ENCODE measurements at regions not wholly inside any gene's neighbourhood (a gene's known extent, or its start where the extent isn't known, plus 50 kb on each side); places are given as distances from the start of the nearest gene placed in this dataset.
"Not testable (repeated sequence)": the region's sequence is repeated elsewhere in the genome, so short reads cannot be mapped to it uniquely, and the experiment has no call there.

DNA sequence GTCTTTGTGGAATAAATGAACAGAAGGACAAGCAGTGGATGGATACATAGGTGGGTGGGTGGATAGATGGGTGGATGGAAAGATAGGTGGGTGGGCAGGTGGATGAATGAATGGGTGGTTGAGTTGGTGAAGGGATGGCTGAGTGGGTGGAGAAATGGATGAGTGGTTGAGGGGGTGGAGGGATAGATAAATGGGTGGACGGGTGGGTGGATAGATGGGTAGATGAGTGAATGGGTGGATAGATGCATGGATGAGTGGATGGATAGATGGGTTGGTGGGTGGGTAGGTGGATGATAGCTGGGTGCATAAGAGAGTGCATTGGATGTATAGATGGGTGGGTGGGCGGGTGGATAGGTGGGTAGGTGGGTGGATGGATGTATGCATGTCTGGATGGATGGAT, 63.5 kb downstream of the UNC93B1 start:
- in situ Hi-C loops (cut with MboI; ENCODE audit: low sequenced_read_pairs) = not testable (repeated sequence)

DNA sequence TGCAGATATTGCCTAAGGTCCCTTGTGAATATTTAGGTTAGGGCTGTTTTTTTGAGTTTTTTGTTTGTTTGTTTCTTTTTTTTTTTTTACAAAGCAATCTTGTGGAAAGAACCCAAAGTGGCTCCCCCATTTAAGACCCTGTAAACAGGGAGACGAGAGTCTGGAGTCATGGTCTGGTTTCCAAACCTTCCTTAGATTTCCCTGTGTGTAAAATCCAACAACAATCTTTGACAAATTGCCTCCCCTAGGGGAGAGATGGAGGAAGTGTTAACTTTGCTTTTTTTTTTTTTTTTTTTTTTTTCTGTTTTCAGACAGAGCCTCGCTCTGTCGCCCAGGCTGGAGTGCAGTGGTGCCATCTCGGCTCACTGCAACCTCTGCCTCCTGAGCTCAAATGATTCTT, 64.9 kb downstream of the UNC93B1 start:
- in situ Hi-C loops (cut with MboI; ENCODE audit: low sequenced_read_pairs) = not testable (repeated sequence)

DNA sequence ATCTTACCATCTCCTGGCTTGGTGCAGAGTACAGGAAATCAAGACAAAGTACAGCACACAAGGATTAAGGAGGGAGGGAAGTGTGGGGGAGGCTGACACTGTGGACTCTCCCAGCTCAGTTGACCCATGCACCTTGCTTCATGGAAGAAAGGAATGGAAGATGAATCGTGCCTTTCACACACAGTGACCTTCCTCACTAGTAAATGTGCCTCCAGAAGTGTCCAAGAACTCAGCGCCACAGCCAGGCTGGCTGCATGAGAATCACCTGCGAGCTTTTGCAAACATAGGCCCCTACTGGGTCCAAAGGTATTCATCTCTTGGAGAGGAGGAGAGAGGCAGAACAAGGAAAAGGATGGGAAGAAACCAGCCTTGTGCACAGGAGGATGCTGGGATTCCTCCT, 65.5 kb downstream of the UNC93B1 start:
- in situ Hi-C loops (cut with MboI; ENCODE audit: low sequenced_read_pairs) = not testable (repeated sequence)

DNA sequence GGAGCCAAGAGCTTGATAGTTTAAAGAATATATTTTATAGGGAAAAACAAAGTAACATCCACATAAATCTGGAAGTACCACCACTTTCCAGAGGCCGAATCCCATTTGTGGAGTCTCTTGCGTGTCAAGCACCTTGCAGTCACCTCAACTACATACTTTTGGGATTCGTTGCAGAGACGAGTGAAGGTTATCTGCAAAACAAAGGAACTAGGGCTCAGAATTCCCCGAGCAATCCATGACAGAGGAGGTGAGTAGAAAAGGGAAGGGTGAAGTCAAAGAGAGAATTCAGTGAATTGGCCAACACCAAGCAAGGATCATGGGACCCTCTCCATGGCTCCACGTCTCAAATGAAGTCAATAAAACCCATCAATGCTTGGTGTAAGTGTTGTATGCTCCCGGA, 80.3 kb downstream of the UNC93B1 start:
- in situ Hi-C loops (cut with MboI; ENCODE audit: low sequenced_read_pairs) = not testable (repeated sequence)

DNA sequence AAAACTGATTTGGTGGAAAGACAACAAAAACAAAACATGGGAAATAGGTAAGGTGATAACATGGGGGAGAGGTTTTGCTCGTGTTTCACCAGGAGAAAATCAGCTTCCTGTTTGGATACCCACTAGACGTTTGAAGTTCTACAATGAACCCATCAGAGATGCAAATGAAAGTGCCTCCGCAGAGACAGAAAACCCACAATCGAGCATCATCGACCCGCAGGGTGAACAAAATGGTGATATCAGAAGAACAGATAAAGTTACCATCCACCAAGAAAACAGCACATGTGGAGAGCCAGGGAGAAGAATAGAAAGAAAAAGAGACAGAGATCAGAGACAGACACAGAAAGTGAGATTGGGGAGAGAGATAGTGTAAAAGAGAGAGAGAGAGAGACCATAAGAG, 83.4 kb downstream of the UNC93B1 start:
- in situ Hi-C loops (cut with MboI; ENCODE audit: low sequenced_read_pairs) = not testable (repeated sequence)

DNA sequence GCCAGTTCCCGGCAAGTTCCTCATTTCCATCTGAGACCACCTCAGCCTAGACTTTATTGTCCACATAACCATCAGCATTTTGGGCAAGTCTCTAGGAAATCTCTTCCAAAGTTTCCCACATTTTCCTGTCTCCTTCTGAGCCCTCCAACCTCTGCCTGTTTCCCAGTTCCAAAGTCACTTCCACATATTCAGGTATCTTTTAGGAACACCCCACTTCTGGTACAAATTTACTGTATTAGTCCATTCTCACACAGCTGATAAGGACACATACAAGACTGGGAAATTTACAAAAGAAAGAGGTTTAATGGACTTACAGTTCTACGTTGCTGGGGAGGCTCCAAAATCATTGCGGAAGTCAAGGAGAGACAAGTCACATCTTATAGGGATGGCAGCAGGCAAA, 91.7 kb downstream of the UNC93B1 start:
- in situ Hi-C loops (cut with MboI; ENCODE audit: low sequenced_read_pairs) = not testable (repeated sequence)

DNA sequence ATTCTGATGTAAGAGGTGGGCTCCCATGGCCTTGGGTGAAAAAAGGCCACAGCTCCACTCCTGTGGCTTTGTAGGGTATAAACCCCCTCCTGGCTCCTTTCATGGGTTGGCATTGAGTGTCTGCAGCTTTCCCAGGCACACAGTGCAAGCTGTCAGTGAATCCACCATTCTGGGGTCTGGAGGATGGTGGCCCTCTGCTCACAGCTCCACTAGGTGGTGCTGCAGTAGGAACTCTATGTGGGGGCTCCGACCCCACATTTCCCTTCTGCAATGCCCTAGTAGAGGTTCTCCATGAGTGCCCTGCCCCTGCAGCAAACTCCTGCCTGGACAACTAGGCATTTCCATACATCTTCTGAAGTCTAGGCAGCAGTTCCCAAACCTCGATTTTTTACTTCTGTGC, 92.7 kb downstream of the UNC93B1 start:
- in situ Hi-C loops (cut with MboI; ENCODE audit: low sequenced_read_pairs) = not testable (repeated sequence)

DNA sequence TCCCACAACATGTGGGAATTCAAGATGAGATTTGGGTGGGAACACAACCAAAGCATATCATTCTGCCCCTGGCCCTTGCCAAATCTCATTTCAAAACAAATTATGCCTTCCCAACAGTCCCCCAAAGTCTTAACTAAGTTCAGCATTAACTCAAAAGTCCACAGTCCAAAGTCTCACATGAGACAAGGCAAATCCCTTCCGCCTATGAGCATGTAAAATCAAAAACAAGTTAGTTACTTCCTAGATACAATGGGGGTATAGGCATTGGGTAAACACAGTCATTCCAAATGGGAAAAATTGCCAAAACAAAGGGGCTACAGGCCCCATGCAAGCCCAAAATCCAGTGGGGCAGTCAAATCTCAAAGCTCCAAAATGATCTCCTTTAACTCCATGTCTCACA, 93.1 kb downstream of the UNC93B1 start:
- in situ Hi-C loops (cut with MboI; ENCODE audit: low sequenced_read_pairs) = not testable (repeated sequence)

DNA sequence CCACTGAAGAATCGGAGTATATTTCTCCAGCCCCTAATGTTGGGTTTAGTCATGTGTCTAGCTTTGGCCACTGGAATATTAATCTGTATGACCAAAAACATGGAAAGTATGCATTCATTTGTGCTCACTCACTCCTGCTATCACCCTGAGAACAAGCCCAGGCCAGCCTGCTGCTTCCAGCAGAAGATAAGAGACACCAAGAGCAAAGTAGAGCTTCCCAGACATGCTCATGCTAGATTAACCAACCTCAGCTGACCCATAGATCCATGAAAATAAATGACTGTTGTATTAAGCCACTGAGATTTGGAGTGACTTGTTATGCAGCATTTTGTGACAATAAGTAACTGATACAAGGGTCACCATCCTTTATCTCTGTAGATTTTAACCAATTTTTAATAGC, 96.9 kb downstream of the UNC93B1 start:
- in situ Hi-C loops (cut with MboI; ENCODE audit: low sequenced_read_pairs) = not testable (repeated sequence)

DNA sequence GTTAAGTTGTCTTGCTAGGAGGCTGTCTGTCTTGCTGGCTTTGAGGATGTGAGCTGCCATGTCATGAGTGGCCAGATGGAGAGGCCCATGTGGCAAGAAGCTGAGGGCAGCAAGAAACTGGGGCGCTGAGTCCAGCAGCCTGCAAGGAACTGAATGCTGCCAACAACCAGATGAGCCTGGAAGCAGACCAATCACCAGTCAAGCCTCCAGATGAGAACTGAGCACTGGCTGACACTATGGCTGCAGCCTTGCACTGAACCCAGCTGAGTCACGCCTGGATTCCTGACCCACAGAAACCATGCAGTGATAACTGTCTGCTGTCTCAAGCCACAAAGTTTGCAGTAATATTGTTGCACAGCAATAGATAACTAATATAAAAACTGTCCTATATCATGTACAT, 104.4 kb downstream of the UNC93B1 start:
- in situ Hi-C loops (cut with MboI; ENCODE audit: low sequenced_read_pairs) = not testable (repeated sequence)

DNA sequence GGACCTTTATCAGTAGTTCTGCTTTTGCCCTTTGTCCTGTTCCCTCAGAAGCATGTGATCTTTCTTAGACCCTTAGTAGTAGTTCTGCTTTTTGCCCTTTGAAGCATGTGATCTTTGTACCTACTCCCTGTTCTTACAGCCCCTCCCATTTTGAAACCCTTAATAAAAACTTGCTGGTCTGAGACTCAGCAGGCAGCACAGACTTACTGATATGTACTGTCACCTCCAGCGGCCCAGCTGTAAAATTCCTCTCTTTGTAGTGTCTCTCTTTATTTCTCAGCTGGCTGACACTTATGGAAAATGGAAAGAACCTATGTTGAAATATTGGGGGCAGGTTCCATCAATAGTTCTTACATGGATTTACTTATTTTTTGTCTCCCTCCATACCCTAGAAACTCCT, 110.4 kb downstream of the UNC93B1 start:
- in situ Hi-C loops (cut with MboI; ENCODE audit: low sequenced_read_pairs) = not testable (repeated sequence)

DNA sequence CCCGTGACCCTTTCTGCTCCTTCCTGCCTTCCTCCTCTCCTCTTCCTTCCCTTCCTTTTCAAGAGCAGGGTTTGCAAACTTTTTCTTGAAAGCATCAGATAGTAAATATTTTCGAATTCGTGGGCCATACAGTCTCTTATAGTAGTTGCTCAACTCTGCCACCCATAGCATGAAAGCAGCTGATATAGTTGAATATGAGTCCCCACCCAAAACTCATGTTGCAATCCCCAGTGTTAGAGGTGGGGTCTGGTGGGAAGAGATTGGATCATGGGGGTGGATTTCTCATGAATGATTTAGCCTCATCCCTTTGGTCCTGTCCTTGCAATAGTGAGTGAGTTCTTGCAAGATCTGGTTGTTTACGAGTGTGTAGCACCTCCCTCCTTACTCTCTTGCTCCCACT, 114.3 kb downstream of the UNC93B1 start:
- in situ Hi-C loops (cut with MboI; ENCODE audit: low sequenced_read_pairs) = not testable (repeated sequence)

DNA sequence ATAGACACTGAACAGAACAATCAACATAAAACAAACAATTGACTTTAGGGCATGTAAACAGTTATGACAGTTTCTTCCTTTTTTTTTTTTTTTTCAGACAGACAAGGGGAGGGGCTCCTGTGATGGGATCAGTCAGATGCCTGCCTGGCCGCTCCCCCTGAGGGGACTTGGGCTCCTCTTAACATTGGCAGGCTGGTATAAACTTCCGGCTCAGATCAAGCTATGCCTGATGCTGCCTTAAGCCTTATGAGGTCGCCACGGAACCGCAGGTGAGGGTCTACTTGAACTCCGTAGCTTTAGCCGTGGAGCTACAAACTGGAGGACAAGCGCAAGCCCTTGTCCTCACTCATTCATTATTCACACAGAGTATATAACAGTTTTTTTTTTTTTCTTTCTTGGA, 115.8 kb downstream of the UNC93B1 start:
- in situ Hi-C loops (cut with MboI; ENCODE audit: low sequenced_read_pairs) = not testable (repeated sequence)

DNA sequence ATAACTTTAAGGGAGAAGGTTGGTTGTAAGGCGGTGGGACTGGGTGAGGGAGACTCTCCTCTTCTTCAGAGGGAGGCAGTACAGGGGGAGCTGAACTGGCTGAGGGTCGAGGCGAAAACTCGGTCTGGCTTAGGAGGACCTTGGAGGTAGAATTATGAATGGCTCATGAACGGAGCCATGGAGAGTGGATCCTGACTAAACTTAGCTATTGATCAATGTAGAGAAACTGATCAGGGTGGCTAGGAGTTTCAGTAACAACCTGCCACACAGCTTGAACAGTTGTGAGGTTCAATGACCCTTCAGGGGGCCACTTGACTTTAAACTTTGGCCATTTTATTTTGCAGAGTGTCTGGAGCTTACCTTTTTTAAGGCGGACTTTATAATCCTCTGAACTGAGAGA, 117.2 kb downstream of the UNC93B1 start:
- in situ Hi-C loops (cut with MboI; ENCODE audit: low sequenced_read_pairs) = not testable (repeated sequence)

DNA sequence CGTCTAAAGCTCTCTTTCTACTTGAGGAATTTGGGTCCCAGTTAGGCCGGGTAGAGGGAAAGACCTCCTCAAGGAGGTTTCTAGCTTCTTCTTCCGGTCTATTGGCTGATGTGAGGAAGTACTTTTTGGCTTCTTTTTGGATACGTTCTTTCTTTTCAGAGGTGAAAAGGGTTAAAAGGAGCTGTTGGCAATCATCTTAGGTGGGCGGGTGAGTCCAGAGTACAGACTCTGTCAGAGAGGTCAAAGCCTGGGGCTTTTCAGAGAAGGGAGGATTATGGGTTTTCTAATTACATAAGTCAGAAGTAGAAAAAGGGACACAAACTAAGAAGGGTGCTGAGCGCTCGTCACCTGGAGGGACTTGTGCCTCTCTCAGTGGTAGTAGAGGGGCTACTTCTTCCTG, 117.7 kb downstream of the UNC93B1 start:
- in situ Hi-C loops (cut with MboI; ENCODE audit: low sequenced_read_pairs) = not testable (repeated sequence)

DNA sequence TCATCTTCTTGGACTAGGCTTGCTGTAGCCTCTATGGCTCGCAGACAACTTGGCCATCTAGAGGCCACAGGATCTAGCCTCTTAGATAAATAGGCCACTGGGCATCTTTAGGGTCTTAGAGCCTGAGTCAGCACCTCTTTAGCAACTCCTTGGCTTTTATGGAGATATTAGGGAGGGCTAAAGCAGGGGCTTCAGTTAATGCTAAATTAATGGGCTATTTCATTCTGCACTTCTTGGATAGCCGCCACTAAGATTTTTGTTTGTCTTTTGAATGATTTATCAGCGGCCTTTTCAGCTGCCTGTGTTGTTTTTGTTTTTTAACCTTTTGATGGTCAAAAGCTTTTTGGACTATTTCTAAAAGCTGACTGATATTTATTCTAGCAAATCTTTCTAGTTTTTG, 118.3 kb downstream of the UNC93B1 start:
- in situ Hi-C loops (cut with MboI; ENCODE audit: low sequenced_read_pairs) = not testable (repeated sequence)

DNA sequence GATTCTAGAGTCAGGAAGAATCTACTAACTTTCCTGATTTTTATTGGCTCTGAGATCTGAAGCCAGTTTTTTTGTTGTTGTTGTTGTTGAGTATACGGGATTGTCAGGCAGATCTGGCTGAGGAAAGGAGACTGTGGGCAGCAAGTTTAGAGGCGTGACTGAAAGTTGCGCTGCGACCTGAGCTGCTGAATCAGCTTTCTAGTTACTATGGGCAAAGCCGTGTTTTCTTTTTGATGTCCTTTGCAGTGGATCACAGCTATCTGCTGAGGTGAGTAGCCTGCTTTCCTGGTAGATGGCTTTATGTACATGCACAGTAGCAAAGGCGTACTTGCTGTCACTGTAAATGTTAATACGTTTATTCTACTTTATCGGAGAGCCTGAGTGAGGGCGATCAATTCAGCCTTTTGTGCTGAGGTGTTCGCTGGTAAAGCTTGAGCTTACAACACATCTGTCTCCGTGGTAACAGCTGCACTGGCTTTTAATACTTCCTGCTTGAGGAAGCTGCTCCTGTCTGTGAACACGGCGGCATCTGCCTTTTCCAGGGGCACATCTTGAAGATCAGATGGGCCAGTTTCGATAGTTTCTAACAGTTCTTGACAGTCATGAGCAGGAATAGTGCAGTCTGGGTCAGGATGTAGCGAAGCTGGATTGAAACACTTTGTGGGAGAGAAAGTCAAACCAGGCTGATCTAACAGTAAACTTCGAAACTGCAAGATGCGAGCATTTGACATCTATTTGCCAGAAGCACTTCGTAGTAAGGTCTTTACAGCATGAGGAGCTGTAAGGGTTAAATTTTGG, 118.9 kb downstream of the UNC93B1 start:
- in situ Hi-C loops (cut with MboI; ENCODE audit: low sequenced_read_pairs) = not testable (repeated sequence)

DNA sequence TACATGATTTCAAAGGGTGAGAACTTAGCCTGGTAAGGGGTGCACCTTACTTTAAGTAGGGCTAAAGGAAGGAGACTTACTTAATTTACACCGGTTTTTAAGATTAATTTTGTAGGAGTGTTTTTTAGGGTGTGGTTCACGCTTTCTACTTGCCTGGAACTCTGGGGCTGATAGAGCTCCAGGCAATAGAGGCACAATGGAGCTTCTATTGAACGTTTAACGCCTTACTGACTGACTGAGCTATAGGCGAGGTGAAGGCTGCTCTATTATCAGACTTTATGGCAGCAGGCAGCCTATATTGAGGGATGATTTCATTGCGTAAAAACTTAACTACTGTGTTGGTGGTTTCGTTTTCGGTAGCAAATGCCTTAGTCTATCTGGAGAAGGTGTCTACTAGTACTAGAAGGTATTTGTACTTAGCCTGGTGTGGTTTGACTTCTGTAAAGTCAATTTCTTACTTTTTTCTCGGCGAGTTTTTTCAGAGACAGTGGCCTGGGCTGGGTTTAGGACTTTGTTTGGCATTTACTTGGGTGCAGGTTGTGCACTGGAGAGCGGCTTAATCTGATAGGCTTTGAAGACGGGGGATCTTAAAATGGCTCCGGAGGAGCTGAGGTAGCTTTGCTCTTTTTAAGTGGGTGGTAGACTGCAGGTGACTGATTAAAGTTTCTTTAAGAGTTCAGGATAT, 119.7 kb downstream of the UNC93B1 start:
- in situ Hi-C loops (cut with MboI; ENCODE audit: low sequenced_read_pairs) = not testable (repeated sequence)

DNA sequence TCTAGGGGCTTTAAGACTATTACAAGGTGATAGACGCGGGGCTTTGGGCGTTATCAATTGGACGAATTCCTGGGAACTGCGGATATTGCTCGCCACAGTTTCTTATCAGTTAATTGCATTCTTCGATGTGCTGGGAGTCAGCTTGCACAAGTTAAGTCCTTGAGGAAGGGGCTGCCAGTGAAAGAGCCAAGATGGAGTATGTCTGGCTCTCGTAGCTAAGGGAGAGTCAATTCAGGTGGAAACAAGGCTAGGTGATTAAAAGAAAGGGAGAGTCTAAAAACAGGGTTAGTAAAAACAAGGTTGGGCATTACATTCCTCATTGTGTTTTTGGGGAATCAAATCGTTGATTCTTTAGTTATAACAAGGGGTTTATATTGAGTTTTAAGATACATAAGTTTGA, 121.6 kb downstream of the UNC93B1 start:
- in situ Hi-C loops (cut with MboI; ENCODE audit: low sequenced_read_pairs) = not testable (repeated sequence)

DNA sequence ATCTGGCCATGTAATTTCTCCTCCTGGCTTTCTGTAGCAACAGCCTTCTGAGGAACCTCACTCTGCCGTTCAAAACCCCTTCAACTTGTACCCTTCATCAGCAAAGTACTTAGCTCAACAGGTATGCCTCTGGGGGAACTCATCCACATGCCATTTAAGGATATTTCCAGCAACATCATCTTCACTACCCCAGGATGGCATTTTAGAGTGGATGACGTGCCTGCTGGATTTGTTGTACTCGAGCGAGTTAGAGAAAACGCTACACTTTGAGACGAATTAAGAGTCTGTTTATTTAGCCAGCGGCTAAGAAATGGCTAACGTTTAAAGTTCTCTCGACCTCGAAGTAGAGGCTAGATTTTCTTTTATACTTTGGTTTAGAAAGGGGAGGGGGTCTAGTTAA, 122.1 kb downstream of the UNC93B1 start:
- in situ Hi-C loops (cut with MboI; ENCODE audit: low sequenced_read_pairs) = not testable (repeated sequence)

DNA sequence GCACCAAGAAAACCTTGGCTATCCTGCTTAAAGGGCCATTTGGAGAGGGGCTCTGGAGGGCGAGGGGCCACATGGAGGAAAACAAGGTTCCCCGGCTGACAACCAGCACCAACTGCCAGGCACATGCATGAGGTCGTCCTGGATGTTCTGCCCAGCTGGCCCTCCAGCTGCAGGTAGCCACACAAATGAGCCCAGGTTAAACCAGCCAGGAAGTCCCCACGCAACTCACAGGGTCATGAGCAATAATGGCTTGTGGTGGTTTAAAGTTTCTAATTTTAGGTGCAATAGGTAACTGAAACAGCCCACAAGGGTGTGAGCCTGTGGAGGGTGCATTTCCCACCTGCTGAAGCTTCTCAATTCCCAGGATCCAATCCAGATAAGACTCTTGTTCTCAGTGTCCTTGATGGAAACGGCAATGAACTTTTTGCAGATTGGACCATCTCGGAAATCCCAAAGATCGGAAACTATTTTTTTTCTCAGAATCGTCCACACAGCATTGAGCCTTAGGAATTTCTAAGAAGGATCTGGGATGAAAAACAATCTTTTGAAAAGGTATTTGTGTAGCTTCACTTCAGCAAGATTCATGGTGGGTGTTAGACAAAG, 123.2 kb downstream of the UNC93B1 start:
- in situ Hi-C loops (cut with MboI; ENCODE audit: low sequenced_read_pairs) = not testable (repeated sequence)

DNA sequence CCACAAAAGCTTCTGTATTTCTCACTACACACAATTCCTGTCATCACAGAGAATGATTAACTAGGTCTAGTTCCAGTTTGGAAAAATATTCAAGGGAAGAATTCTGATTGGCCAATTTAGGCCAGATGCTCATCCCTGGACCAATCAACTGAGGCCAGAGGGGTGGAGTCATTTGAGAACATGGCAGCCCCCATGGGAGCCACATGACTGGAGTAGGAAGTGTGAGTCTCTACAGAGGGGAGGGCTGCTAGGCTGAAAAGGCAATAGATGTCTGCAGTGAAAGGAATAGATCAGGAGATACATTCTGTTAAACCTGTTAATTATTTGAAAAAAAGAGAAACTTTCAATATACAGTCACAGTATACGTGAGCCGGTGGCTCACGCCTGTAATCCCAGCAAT, 125.2 kb downstream of the UNC93B1 start:
- in situ Hi-C loops (cut with MboI; ENCODE audit: low sequenced_read_pairs) = not testable (repeated sequence)

Data from HL-60/S4 treated with phorbol 12-myristate 13-acetate at 8.2 ng/mL for 4 days and 3 days (cell line).